ENCODE measurements at regions not wholly inside any gene's neighbourhood (a gene's known extent, or its start where the extent isn't known, plus 50 kb on each side); places are given as distances from the start of the nearest gene placed in this dataset.

DNA sequence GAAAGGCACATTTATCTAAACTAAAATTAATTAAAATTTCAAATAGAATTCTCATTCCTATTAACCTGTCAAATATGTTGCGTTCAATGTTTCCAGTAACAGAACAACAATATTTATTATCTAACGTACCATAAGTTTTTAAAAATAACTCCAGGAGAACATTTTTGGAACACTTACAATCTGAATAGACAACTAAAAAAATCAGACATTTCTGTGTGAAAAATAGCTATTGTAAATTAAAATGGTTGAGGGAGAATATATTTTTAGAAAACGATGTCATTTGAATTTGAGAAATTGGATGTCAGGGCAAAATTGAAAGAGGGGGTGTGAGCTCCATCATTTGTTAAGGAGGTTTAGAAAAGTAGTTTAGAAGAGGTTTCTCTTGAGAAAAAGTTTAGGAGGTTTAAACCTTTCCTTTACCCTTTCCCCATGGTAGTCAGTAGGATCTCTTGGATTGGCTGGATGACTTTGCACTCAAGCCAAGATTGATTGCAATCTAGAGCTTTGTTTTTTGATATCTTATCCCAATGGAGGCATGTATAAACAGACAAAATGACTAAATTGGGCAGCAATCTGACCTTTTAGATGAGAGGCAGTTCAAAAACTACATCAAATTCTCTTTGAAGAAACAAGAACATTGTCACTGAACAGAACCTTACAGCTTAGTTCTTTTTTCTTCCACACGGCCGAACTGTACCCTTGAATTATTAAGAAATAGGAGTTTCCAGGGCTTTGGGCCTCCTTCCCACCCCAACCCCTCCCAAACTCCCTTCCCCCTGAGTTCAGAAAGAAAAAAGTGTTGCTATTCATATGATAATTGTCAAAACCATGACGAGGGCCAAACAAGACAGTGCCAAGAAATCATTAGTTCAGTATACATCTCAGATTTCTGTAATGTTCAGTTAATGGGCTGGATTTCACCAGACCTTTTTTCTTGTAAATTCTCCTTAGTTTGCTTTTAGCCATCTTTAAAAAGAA is 79.7 kb upstream of the CDIN1 start:
- no peak overlapping the region for H3K4me3 ChIP-seq (ENCODE audit: low read depth, low read length)
- TF ChIP-seq, protein P1, sequence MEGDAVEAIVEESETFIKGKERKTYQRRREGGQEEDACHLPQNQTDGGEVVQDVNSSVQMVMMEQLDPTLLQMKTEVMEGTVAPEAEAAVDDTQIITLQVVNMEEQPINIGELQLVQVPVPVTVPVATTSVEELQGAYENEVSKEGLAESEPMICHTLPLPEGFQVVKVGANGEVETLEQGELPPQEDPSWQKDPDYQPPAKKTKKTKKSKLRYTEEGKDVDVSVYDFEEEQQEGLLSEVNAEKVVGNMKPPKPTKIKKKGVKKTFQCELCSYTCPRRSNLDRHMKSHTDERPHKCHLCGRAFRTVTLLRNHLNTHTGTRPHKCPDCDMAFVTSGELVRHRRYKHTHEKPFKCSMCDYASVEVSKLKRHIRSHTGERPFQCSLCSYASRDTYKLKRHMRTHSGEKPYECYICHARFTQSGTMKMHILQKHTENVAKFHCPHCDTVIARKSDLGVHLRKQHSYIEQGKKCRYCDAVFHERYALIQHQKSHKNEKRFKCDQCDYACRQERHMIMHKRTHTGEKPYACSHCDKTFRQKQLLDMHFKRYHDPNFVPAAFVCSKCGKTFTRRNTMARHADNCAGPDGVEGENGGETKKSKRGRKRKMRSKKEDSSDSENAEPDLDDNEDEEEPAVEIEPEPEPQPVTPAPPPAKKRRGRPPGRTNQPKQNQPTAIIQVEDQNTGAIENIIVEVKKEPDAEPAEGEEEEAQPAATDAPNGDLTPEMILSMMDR (conservative IDR thresholded peaks at IDR 0.05; ENCODE audit: low read depth, low read length): no peak
- no peak for DNase-seq (ENCODE audit: low read depth)

DNA sequence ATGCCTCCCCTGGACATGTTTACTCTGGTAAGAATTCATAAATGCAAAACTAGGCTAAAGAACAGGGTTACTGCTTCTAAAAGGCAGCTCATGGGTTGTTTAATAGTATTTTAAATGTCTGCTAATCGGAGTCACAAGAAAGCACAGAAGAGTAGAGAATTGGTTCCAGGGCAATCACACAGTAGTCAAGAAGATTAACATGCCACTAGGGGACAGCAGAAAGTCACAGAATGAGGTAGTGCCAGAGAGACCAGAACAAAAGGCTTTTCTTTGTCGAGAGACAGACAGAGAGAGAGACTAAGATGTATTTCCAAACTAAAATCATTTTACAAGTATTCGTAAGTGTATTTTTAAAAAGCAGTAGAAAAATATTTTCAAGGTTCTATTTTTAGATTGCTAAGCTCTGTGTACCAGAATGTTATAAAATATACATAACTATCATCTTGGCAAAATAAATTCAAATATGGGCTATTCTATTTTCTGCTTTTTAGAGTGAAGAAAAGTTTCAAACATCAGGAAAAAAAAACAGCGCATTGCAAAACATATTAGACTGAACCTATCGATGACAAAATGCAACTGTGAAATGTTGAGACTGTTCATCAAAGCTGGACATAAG is 78.3 kb upstream of the CDIN1 start:
- H3K4me3 ChIP-seq (ENCODE audit: low read depth, low read length): no peak overlapping the region
- TF ChIP-seq, protein P1 (conservative IDR thresholded peaks at IDR 0.05; ENCODE audit: low read depth, low read length): peak; percentile 91
- DNase-seq (ENCODE audit: low read depth): peak; percentile 22

DNA sequence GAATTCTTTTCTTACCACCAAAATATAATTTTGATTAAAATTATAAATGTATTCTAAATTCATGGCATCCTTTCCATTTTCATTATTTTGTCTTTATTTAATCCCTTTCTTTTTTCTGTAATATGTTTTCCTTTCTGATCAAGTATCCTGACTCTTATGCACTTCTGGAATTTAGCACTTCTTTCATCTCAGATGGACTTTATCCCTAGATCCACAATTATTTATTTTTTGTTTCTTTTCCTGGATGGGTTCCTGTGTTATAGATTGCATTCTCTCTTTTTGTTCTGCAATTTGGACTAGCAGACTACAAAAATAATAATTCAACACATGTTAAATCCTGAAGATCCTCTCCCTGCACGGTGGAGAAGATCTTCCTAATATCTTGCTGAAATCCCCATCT is 76.9 kb upstream of the CDIN1 start:
- H3K4me3 ChIP-seq (ENCODE audit: low read depth, low read length): no peak overlapping the region
- DNase-seq (ENCODE audit: low read depth): no peak
- TF ChIP-seq, protein P1 (conservative IDR thresholded peaks at IDR 0.05; ENCODE audit: low read depth, low read length): no peak

DNA sequence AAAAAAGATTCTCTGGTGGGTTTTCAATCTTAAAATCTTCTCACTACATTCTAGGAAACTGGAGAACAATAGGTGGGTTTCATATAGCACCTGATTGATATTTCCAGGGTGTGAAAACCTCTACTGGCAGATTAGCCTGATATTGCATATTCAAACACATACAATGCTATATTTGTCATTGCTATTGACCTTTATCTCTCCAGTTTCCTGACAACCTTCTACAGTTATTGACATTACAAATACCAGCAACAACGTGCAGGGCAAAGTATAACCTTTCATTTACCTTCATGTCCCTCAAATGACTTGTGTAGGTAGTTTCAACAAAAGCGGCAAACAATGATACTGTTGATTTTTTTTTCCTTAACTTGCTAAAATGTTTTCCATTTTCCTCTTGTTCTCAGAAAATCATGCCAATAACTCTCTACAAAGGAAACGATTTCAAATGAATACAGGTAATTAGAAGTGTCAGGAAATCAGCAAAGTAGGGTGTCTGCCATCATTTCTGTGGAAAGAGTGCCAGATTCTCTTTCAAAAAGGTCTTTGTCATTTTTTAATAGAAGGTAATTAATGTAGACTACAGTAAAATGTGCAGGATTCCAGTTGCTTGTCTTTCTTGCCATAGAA is 72.6 kb upstream of the CDIN1 start:
- TF ChIP-seq, protein P1 (conservative IDR thresholded peaks at IDR 0.05; ENCODE audit: low read depth, low read length): no peak
- no peak overlapping the region for H3K4me3 ChIP-seq (ENCODE audit: low read depth, low read length)
- DNase-seq (ENCODE audit: low read depth): no peak

DNA sequence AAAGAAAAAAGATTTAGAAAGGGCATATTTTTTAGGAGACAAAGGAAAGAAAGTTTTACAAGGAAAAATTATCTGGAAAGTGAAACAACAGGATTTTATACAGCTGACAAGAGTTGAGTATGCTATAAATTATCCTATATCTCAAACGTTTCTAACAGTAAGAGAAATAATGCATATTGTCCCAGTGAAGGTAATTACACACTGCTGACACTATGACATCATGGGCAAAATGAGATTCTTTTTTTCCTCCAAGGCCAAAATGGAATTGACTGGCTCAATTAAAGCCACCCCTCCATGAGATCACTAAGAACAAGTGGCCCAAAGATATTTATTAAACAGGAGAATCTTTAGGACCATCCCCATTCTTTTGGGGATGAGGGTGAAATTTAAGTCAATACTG is 72.0 kb upstream of the CDIN1 start:
- TF ChIP-seq, protein P1 (conservative IDR thresholded peaks at IDR 0.05; ENCODE audit: low read depth, low read length): no peak
- DNase-seq (ENCODE audit: low read depth): no peak
- no peak overlapping the region for H3K4me3 ChIP-seq (ENCODE audit: low read depth, low read length)

DNA sequence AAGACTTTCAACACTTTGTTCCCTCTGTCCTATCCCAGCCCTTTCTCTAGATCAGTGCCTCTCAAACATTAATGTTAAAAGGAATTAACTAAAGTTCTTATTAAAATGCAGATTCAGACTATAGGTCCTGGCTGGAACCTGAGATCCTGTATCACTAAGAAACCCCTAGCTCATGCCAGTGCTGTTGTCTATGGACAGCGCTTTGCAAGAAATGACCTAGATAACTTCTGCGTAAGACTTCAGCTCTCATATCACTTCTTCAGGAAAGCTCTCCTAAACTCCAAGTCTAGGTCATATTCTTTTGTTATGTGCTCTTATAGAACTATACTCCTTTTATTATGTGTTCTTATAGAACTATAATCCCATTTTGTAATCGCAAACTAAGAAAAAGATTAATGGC is 67.8 kb upstream of the CDIN1 start:
- DNase-seq (ENCODE audit: low read depth): no peak
- H3K4me3 ChIP-seq (ENCODE audit: low read depth, low read length): no peak overlapping the region
- TF ChIP-seq, protein P1 (conservative IDR thresholded peaks at IDR 0.05; ENCODE audit: low read depth, low read length): no peak

Measured in epithelial cell of proximal tubule (primary cell).